CD4-positive, alpha-beta memory T cell (primary cell): ENCODE measurements at regions not wholly inside any gene's neighbourhood (a gene's known extent, or its start where the extent isn't known, plus 50 kb on each side); places are given as distances from the start of the nearest gene placed in this dataset.
"Not testable (repeated sequence)": the region's sequence is repeated elsewhere in the genome, so short reads cannot be mapped to it uniquely, and the experiment has no call there.

Experiments
- CTCF ChIA-PET: fragments of 350-600 bp; sonication (Branson Sonifier 250); formaldehyde crosslinking; loops from one replicate; lab custom pipeline; 2021; ENCODE audit warnings: inconsistent platforms; ENCODE audit not compliant: partially characterized antibody; lab: Charles Lee
- POLR2A ChIA-PET: fragments of 350-600 bp; sonication (Branson Sonifier 250); formaldehyde crosslinking; loops from one replicate; lab custom pipeline; 2021; ENCODE audit not compliant: partially characterized antibody; lab: Charles Lee
- DNase-seq, 5 donors: peaks; one replicate each; pipeline versions ENCODE4 v3.0.0 to v3.0.0-alpha.2; 2020 to 2022; ENCODE audit warnings: mixed read lengths in 1 of 5
- H3K27ac ChIP-seq: one replicate; pipeline ENCODE4 v1.7.0; 2013; ENCODE audit warnings: low read depth, low read length
- H3K27me3 ChIP-seq: 2 replicates; pipeline ENCODE4 v1.7.0; 2013; ENCODE audit warnings: mild to moderate bottlenecking, low read length, moderate library complexity; ENCODE audit not compliant: insufficient read depth
- H3K36me3 ChIP-seq: 2 replicates; pipeline ENCODE4 v1.7.0; 2013; ENCODE audit warnings: mild to moderate bottlenecking, low read length, moderate library complexity; ENCODE audit not compliant: insufficient read depth
- H3K4me1 ChIP-seq: 2 replicates; pipeline ENCODE4 v1.7.0; 2013; ENCODE audit warnings: mild to moderate bottlenecking, low read length, moderate library complexity; ENCODE audit not compliant: insufficient read depth
- H3K4me3 ChIP-seq, 2 donors: one replicate each; pipeline ENCODE4 v1.7.0; 2013; ENCODE audit warnings: low read length in 2 of 2, mild to moderate bottlenecking in 1 of 2
- H3K9me3 ChIP-seq, 2 donors: one replicate each; pipeline ENCODE4 v1.7.0; 2013; ENCODE audit warnings: low read length in 2 of 2, control low read depth in 1 of 2; ENCODE audit not compliant: control insufficient read depth in 1 of 2
- H3K27ac Mint-ChIP-seq, 7 donors: one replicate each; pipeline ENCODE4 v1.8.0; 2020 to 2021; ENCODE audit warnings: mixed read lengths in 7 of 7, mild to moderate bottlenecking in 6 of 7, inconsistent platforms in 3 of 7, moderate library complexity in 3 of 7
- H3K27me3 Mint-ChIP-seq, 2 donors: one replicate each; pipeline ENCODE4 v1.8.0; 2020 to 2021; ENCODE audit warnings: mixed read lengths in 2 of 2
- H3K36me3 Mint-ChIP-seq, 2 donors: one replicate each; pipeline ENCODE4 v1.8.0; 2020 to 2021; ENCODE audit warnings: mixed read lengths in 2 of 2, inconsistent platforms in 1 of 2, mild to moderate bottlenecking in 1 of 2
- H3K4me1 Mint-ChIP-seq, 4 donors: one replicate each; pipeline ENCODE4 v1.8.0; 2020 to 2021; ENCODE audit warnings: mixed read lengths in 4 of 4, mild to moderate bottlenecking in 1 of 4
- H3K4me3 Mint-ChIP-seq, 8 donors: one replicate each; pipeline ENCODE4 v1.8.0; 2020 to 2021; ENCODE audit warnings: mixed read lengths in 8 of 8, mild to moderate bottlenecking in 7 of 8, moderate library complexity in 6 of 8, inconsistent platforms in 3 of 8
- H3K9me3 Mint-ChIP-seq, 8 donors: one replicate each; pipeline ENCODE4 v1.8.0; 2020 to 2021; ENCODE audit warnings: mixed read lengths in 8 of 8, mild to moderate bottlenecking in 5 of 8, inconsistent platforms in 3 of 8, moderate library complexity in 1 of 8
- intact Hi-C: fragments of 100-400 bp; cut with micrococcal nuclease; formaldehyde crosslinking; loops from one replicate; pipeline ENCODE4 v1.15.1; 2023

DNA sequence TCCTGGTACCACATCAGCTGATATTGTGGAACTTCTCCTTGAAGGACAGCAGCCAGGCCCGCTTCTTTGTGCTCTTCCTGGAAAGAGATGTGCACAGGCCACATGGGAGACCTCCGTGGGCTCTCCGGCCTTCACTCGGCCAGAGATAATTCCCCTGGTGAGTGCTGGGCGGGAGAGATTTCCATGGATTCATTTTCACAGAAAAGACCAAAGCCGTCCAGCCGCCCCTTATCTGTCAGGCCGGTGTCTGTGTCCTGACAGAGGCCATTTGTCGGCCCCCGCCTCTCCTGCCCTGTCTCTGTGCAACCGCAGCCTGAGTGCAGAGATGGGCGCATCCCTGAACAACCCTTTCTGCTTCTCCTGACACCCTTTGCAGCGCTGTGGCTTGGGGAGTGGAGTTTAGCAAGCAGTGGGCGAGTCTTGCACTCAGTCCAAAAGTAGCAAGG lies 197.9 kb downstream of the BANP start:
- DNase-seq, H3K36me3 Mint-ChIP-seq, H3K4me3 Mint-ChIP-seq, H3K36me3 ChIP-seq, H3K27ac ChIP-seq, intact Hi-C loops, H3K9me3 ChIP-seq, H3K27me3 Mint-ChIP-seq, H3K4me3 ChIP-seq, H3K4me1 Mint-ChIP-seq, H3K4me1 ChIP-seq, H3K9me3 Mint-ChIP-seq, H3K27ac Mint-ChIP-seq, CTCF ChIA-PET, H3K27me3 ChIP-seq, POLR2A ChIA-PET: not testable (repeated sequence)

GRCh38 chr16:88149663-88150062 lies 198.4 kb downstream of the BANP start:
- H3K9me3 ChIP-seq, CTCF ChIA-PET, H3K27me3 Mint-ChIP-seq, H3K9me3 Mint-ChIP-seq, H3K36me3 Mint-ChIP-seq, H3K27me3 ChIP-seq, H3K4me3 Mint-ChIP-seq, H3K36me3 ChIP-seq, DNase-seq, intact Hi-C loops, H3K27ac Mint-ChIP-seq, H3K4me3 ChIP-seq, H3K4me1 Mint-ChIP-seq, H3K4me1 ChIP-seq, H3K27ac ChIP-seq, POLR2A ChIA-PET: not testable (repeated sequence)

DNA sequence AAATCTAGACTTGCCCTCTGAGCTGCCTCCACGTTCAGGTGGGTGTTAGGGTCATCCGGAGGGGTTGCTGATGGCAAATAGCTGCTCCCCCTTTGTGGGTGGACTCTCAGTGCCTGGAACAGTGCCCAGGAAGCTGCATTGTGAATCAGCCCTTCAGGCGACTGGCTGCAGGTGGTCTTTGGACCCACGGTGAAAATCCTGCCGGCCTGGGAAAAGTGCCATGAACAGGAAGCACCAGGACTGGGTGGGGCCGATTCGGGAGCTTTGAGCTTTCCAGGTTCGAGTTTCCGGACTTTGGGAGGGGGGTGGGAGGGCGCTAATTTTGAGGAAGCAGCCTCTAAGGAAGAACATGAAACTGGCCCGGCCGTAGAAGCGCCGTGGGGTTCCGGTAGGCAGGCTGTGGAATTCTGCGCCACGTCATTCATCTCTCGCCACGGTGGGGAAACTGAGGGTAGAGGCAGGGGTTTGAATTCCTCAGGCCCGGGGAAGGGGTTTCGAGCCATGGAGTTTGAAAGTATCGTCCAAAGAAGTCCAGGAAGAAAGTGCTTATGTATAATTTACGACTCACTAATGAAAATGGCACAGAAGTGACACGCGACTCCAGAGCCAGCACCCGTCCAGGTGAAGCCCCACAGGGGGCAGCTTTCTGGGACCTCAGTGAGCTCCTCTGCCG lies 199.4 kb downstream of the BANP start:
- POLR2A ChIA-PET, H3K27me3 ChIP-seq, H3K36me3 ChIP-seq, H3K36me3 Mint-ChIP-seq, intact Hi-C loops, H3K4me3 ChIP-seq, DNase-seq, H3K9me3 Mint-ChIP-seq, H3K27me3 Mint-ChIP-seq, H3K4me1 Mint-ChIP-seq, H3K9me3 ChIP-seq, CTCF ChIA-PET, H3K27ac Mint-ChIP-seq, H3K27ac ChIP-seq, H3K4me3 Mint-ChIP-seq, H3K4me1 ChIP-seq: not testable (repeated sequence)

DNA sequence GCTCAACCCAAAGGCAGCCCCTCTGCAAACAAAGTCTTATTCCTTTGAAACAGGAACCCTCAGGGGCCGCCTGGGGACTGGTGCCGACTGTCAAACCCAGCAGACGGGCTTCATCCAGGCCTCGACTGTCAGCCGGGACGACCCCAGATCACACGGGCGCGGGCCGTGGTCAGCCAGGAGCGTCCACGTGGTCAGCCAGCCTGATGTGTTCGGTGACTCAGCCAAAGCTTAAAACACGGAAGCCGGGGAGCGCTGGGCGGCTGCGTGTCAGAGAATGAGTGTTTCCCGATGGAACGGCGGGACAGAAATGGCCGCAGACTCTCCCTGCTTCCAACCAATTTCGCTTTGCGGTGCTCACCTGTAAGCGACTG lies 199.9 kb downstream of the BANP start:
- H3K27ac Mint-ChIP-seq, H3K4me3 ChIP-seq, CTCF ChIA-PET, H3K4me3 Mint-ChIP-seq, H3K27ac ChIP-seq, H3K4me1 ChIP-seq, H3K9me3 ChIP-seq, H3K4me1 Mint-ChIP-seq, H3K9me3 Mint-ChIP-seq, H3K27me3 ChIP-seq, intact Hi-C loops, POLR2A ChIA-PET, H3K36me3 ChIP-seq, H3K36me3 Mint-ChIP-seq, DNase-seq: not testable (repeated sequence)
- H3K27me3 Mint-ChIP-seq, result peaks cover 2 to 10% of the 10 kb centered on the region in 2 donors

DNA sequence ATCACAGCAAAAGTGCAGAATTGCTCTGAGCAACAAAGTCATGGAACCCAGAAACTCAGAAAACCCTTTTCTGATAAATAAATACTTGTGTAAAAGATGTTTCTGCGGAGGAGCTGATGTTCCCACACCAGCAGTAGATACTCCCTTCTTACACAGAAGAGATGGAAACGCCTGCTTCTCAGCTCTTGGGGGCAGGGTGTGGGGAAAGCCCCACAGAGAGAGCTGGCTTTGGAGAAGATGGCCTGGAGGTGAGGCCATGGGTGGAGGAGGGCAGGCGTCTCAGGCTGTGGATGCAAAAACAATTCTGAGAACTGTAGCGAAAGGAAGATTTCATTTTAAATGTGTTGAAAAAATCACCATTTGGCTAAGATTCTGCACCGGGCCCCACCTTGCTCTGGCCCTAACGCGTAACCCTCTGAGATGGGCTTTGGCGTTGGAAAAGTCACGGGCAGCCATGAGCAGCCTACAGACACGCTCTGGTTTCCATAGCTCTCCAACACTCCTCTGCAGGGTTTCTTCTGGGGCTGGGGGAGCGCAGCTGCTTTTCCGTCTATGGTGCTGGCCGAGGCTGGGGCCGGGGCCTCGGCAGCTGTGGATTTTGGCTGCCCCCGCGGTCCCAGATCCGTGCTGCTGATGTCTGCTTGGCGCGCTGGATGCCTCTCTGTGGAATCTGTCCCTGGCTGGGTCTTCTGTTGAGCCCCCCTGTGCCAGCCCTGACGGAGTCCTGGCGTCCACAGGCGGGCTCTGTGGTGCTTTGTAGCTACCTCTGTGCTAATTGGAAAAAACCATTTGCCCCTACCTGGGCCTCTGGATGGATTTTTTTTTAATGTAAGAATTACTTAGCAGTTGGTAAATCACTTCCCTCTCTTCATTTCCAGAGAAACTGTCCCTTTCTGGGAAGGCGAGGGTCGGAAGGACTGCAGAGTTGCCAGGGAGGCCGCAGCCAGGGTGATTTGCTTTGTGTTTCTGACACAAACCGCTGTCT lies 200.9 kb downstream of the BANP start:
- H3K36me3 Mint-ChIP-seq, H3K9me3 Mint-ChIP-seq, POLR2A ChIA-PET, H3K4me1 ChIP-seq, H3K4me3 ChIP-seq, H3K27me3 ChIP-seq, H3K9me3 ChIP-seq, CTCF ChIA-PET, H3K4me3 Mint-ChIP-seq, H3K36me3 ChIP-seq, H3K27ac Mint-ChIP-seq, intact Hi-C loops, H3K4me1 Mint-ChIP-seq, DNase-seq, H3K27ac ChIP-seq: not testable (repeated sequence)
- H3K27me3 Mint-ChIP-seq, result peaks cover 4 to 12% of the 10 kb centered on the region in 2 donors

- H3K36me3 ChIP-seq, H3K27ac Mint-ChIP-seq, H3K4me3 ChIP-seq, H3K4me3 Mint-ChIP-seq, H3K4me1 ChIP-seq, intact Hi-C loops, H3K27me3 ChIP-seq, CTCF ChIA-PET, H3K4me1 Mint-ChIP-seq, H3K9me3 Mint-ChIP-seq, DNase-seq, POLR2A ChIA-PET, H3K36me3 Mint-ChIP-seq, H3K27ac ChIP-seq, H3K9me3 ChIP-seq: not testable (repeated sequence)
- H3K27me3 Mint-ChIP-seq, result peaks cover 4 to 12% of the 10 kb centered on the region in 2 donors
Measured at GRCh38 chr16:88152879-88153278, 201.6 kb downstream of the BANP start.

DNA sequence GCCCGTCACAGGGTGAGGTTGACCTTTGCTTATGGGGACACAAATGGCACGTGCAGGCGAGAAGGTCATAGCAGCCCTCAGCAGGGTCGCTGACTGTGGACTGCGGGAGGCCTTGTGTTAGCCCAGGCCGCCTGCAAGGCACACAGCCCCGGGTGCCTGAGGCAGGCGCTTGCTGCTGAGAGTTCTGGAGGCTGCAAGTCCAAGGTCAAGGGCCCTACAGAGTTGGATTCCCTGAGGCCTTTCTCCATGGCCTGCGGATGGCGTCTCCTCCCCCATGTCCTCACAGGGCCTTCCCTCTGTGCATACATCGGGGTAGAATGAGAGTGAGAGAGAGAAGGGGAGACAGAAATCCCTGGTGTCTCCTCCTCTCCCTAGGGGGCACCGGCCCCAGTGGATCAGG lies 202.3 kb downstream of the BANP start:
- H3K4me1 ChIP-seq, H3K36me3 Mint-ChIP-seq, H3K4me3 ChIP-seq, POLR2A ChIA-PET, H3K27ac ChIP-seq, DNase-seq, CTCF ChIA-PET, H3K4me1 Mint-ChIP-seq, H3K9me3 ChIP-seq, intact Hi-C loops, H3K27me3 ChIP-seq, H3K4me3 Mint-ChIP-seq, H3K9me3 Mint-ChIP-seq, H3K36me3 ChIP-seq, H3K27ac Mint-ChIP-seq: not testable (repeated sequence)
- peaks cover 4 to 12% of the 10 kb centered on the region in 2 donors for H3K27me3 Mint-ChIP-seq
